ENCODE measurements at regions not wholly inside any gene's neighbourhood (a gene's known extent, or its start where the extent isn't known, plus 50 kb on each side); places are given as distances from the start of the nearest gene placed in this dataset.

DNA sequence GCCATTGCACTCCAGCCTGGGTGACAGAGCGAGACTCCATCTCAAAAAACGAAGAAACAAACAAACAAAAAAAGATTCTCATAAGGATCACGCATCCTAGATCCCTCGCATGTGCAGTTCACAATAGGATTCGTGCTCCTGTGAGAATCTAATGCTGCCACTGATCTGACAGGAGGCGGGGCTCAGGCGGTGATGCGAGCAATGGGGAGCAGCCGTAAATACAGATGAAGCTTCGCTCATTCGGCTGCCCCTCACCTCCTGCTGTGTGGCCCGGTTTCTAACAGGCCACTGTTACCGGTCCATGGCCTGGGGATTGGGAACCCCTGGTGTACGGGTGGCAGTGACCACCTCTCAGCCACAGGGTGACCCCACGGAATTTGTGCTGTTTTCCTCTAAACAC is 98.2 kb upstream of the MRI1 start:
- Histone ChIP-seq H3K4me3 (ENCODE audit: low read depth, low read length, poor library complexity, severe bottlenecking) (no peak overlapping the region), H3K9me3 (ENCODE audit: low read depth, low read length, poor library complexity, severe bottlenecking) (no peaks in the 10 kb centered on the region), H3K4me1 (ENCODE audit: insufficient read depth, low read length, poor library complexity, severe bottlenecking) (no peaks in the 10 kb centered on the region), H3K27me3 (replicated peaks; ENCODE audit: insufficient read depth, low read depth, low read length, poor library complexity) (no peaks in the 10 kb centered on the region), H3K36me3 (ENCODE audit: insufficient read depth, low read length, poor library complexity, severe bottlenecking) (no peaks in the 10 kb centered on the region), H3K27ac (ENCODE audit: low read depth, low read length, poor library complexity, severe bottlenecking) (no peak overlapping the region)
- intact Hi-C loops (cut with micrococcal nuclease; ENCODE audit: unreplicated experiment) = no loop called here
- BruUV-seq (replicated peaks) = no TSS peak
- no peak for DNase-seq (ENCODE audit: low spot score)
- POLR2A ChIA-PET (ENCODE audit: low non-redundant PET) = no interaction called here
- CTCF ChIA-PET = no interaction called here
- TF ChIP-seq, protein P1, sequence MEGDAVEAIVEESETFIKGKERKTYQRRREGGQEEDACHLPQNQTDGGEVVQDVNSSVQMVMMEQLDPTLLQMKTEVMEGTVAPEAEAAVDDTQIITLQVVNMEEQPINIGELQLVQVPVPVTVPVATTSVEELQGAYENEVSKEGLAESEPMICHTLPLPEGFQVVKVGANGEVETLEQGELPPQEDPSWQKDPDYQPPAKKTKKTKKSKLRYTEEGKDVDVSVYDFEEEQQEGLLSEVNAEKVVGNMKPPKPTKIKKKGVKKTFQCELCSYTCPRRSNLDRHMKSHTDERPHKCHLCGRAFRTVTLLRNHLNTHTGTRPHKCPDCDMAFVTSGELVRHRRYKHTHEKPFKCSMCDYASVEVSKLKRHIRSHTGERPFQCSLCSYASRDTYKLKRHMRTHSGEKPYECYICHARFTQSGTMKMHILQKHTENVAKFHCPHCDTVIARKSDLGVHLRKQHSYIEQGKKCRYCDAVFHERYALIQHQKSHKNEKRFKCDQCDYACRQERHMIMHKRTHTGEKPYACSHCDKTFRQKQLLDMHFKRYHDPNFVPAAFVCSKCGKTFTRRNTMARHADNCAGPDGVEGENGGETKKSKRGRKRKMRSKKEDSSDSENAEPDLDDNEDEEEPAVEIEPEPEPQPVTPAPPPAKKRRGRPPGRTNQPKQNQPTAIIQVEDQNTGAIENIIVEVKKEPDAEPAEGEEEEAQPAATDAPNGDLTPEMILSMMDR (conservative IDR thresholded peaks at IDR 0.05; ENCODE audit: low read depth, low read length) = no peak
- TF ChIP-seq EZH2 (IDR thresholded peaks at IDR 0.05; ENCODE audit: borderline replicate concordance, low read depth, low read length, poor library complexity, severe bottlenecking) = no peak

DNA sequence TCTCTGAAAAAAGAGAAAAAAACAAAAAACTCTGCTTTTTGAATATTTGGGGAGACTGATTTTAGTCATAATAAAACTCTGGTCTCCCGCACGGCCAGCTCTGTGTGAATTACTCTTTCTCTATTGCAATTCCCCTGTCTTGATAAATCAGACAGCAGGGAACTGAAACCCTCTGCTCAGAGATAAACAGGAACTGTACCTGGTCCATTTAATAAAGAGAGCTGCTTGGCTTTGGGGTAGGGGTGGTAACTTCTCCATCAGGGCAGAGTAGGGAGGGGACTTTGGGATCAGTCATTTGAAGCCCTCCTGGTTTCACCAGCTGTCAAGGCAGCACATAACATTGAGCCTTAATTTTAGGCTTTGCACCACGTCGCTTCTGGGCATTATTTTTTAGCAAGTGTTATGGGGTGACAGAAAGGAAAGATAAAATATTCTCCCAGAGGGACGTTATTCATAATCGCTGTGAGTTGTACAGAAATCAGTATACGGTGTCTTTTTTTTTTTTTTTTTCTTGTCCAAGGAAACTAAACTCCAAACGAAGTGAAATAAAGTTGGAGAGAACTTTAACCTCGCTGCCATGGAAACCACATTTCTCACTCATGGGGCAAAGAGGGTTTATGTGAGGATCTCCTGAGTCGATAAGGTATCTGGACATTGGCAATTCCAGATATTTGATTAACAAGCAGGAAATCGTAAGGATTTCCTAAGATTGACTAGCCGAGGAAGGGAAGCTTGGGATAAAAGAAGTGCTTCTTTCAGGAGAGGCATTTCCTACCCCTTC is 99.0 kb upstream of the MRI1 start:
- TF ChIP-seq, protein P1 (conservative IDR thresholded peaks at IDR 0.05; ENCODE audit: low read depth, low read length) = no peak
- TF ChIP-seq EZH2 (IDR thresholded peaks at IDR 0.05; ENCODE audit: borderline replicate concordance, low read depth, low read length, poor library complexity, severe bottlenecking) = no peak
- ChIA-PET POLR2A (ENCODE audit: low non-redundant PET) (no interaction called here), CTCF (interaction anchor here (0.6 kb wide), 1 partner anchor 96 kb away, joined by 3 read pairs; no protein-coding TSS in a partner anchor)
- intact Hi-C loops (cut with micrococcal nuclease; ENCODE audit: unreplicated experiment) = no loop called here
- H3K9me3 ChIP-seq (ENCODE audit: low read depth, low read length, poor library complexity, severe bottlenecking) = no peaks in the 10 kb centered on the region
- BruUV-seq (replicated peaks) = no TSS peak
- H3K4me1 ChIP-seq (ENCODE audit: insufficient read depth, low read length, poor library complexity, severe bottlenecking) = no peaks in the 10 kb centered on the region
- no peaks in the 10 kb centered on the region for H3K27me3 ChIP-seq (replicated peaks; ENCODE audit: insufficient read depth, low read depth, low read length, poor library complexity)
- no peaks in the 10 kb centered on the region for H3K36me3 ChIP-seq (ENCODE audit: insufficient read depth, low read length, poor library complexity, severe bottlenecking)
- no peak for DNase-seq (ENCODE audit: low spot score)
- H3K27ac ChIP-seq (ENCODE audit: low read depth, low read length, poor library complexity, severe bottlenecking) = no peak overlapping the region
- no peak overlapping the region for H3K4me3 ChIP-seq (ENCODE audit: low read depth, low read length, poor library complexity, severe bottlenecking)

DNA sequence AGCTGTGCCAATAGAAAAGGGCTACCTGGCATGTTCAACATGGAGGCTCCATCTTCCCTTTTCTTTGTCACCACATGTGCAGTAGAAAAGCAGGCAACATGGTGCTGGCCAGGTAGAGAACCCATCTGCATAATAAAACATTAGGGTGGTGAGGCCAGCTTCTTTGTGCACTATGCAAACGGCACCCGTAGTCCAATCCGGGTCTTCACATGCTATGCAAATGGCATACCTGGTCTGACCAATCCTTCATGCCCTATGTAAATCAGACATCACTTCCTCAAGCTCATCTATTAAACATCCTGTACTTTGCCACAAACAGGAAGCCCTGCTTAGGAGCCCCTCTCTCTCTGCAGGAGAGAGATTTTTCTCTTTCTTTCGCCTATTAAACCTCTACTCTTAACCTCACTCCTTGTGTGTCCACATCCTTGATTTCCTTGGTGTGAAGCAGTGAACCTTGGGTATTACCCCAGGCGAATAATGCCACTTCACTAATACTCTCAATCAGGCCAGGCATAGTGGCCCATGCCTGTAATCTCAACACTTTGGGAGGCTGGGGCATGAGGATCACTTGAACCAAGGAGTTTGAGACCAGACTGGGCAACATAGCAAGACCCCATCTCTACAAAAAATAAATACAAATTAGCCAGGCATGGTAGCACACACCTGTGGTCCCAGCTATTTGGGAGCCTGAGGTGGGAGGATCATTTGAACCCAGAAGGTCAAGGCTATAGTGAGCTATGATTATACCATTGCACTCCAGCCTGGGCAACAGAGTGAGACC is 111.3 kb upstream of the MRI1 start:
- Histone ChIP-seq H3K4me1 (ENCODE audit: insufficient read depth, low read length, poor library complexity, severe bottlenecking) (no peaks in the 10 kb centered on the region), H3K27ac (ENCODE audit: low read depth, low read length, poor library complexity, severe bottlenecking) (no peak overlapping the region), H3K4me3 (ENCODE audit: low read depth, low read length, poor library complexity, severe bottlenecking) (no peak overlapping the region), H3K36me3 (ENCODE audit: insufficient read depth, low read length, poor library complexity, severe bottlenecking) (no peaks in the 10 kb centered on the region), H3K9me3 (ENCODE audit: low read depth, low read length, poor library complexity, severe bottlenecking) (no peaks in the 10 kb centered on the region), H3K27me3 (replicated peaks; ENCODE audit: insufficient read depth, low read depth, low read length, poor library complexity) (no peaks in the 10 kb centered on the region)
- ChIA-PET POLR2A (ENCODE audit: low non-redundant PET) (no interaction called here), CTCF (no interaction called here)
- TF ChIP-seq EZH2 (IDR thresholded peaks at IDR 0.05; ENCODE audit: borderline replicate concordance, low read depth, low read length, poor library complexity, severe bottlenecking) = no peak
- TF ChIP-seq, protein P1 (conservative IDR thresholded peaks at IDR 0.05; ENCODE audit: low read depth, low read length) = no peak
- intact Hi-C loops (cut with micrococcal nuclease; ENCODE audit: unreplicated experiment) = no loop called here
- no TSS peak for BruUV-seq (replicated peaks)
- no peak for DNase-seq (ENCODE audit: low spot score)
